ENCODE measurements at regions not wholly inside any gene's neighbourhood (a gene's known extent, or its start where the extent isn't known, plus 50 kb on each side); places are given as distances from the start of the nearest gene placed in this dataset.
"Not testable (repeated sequence)": the region's sequence is repeated elsewhere in the genome, so short reads cannot be mapped to it uniquely, and the experiment has no call there.

GRCh38 chr15:91412138-91412928, 312.3 kb downstream of the SV2B start:
- peak in 1 of 2 donors; percentile 63 for ATAC-seq
- no peak for DNase-seq
- intact Hi-C loops (cut with DNase I): no loop called here

DNA sequence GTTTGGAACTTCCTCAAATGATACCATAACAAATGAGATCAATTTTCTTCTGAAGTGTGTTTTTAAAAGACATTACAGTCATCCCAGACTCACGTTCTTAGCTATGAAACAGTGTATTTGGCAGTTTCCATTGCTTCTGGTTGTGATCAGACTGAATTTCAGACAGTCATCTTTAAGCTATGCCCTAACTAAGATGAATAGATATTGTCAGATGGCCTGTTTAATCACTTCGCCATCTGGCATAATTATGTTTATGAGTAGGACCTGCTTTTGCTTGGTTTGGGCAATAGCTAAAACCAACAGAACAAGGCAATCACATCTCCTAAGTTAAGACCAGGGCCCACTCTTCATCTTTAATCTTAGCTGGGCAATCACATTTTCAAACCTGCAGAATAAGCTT, 313.1 kb downstream of the SV2B start:
- DNase-seq: no peak
- no peak for ATAC-seq
- intact Hi-C loops (cut with DNase I): no loop called here

- ATAC-seq (no peak), DNase-seq (no peak)
- intact Hi-C loops (cut with DNase I): no loop called here
Measured at GRCh38 chr15:91414124-91414523, 314.1 kb downstream of the SV2B start.

DNA sequence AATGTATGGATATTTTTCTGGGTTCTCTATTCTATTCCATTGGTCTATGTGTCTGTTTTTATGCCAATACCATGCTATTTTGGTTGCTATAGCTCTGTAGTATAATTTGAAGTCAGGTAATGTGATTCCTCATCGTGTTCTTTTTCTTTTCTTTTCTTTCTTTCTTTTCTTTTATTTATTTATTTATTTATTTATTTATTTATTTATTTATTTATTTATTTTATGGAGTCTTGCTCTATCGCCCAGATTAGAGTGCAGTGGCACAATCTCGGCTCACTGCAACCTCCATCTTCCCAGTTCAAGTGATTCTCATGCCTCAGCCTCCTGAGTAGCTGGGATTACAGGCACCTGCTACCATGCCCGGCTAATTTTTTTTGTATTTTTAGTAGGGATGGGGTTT, 315.2 kb downstream of the SV2B start:
- intact Hi-C loops (cut with DNase I); DNase-seq: not testable (repeated sequence)

DNA sequence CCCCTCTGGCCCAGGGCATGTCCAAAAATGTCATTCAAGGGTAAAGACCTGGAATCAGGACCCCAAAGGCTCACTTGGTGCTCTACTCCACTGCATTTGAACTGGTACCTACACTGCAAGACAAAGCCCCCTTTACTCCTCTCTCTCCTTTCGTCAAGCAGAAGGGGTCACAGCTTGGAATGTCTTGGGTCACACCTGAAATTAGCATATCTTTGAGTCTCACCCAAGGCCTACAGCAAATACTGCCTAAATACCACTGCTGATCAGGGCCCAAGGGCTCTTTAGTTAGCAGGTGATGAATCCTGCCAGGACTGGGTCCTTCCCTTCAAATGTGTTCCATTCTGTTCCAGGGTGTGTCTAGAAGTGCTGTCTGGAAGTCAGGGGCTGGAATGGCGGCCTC, 320.6 kb downstream of the SV2B start:
- intact Hi-C loops (cut with DNase I): loop anchor here in 1 of 2 donors (2.0 kb wide), 1 partner anchor 64 kb away; no protein-coding TSS in a partner anchor
- no peak for ATAC-seq
- DNase-seq: no peak

More for the DNA sequence above, 315.2 kb downstream of the SV2B start:
- not testable (repeated sequence) for ATAC-seq

DNA sequence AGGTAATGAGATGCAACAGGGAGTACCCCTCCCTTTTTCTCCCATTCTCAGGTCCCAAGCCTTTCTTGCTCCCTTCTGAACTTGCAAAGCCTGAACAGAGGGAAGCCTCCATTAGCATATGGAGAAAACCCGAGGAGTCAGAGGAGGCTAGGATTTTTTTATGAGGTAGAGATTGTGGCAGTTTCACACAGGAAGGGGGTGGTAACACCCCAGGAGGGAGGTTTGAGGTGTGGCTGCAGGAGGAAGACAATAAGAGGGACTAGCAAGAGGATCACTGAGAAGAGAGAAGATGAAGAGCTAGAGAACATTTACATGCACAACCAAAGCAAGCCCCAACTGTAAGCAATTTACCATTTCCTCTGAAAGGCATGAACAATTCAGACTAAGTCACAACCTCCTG, 322.7 kb downstream of the SV2B start:
- ATAC-seq (no peak), DNase-seq (no peak)
- intact Hi-C loops (cut with DNase I): no loop called here

DNA sequence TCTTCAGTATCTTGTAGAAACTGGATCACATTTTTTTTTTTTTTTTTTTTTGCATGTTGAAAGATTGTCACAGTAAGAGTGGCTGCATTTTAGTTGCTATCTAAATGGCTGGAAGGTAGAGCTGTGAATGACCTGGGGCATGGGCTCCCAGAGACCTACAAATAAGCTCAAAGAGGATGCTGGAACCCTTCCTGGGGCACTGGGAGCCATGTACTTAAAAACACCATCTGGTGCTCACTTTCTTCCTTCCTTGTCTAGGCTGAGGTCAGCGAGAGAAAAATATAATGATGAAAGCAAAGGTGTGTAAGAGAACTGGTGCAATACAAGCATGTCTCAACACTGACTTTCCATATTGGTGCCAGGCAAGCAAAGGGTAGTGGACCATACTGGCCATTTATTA, 323.9 kb downstream of the SV2B start:
- ATAC-seq: no peak
- intact Hi-C loops (cut with DNase I): no loop called here
- no peak for DNase-seq

DNA sequence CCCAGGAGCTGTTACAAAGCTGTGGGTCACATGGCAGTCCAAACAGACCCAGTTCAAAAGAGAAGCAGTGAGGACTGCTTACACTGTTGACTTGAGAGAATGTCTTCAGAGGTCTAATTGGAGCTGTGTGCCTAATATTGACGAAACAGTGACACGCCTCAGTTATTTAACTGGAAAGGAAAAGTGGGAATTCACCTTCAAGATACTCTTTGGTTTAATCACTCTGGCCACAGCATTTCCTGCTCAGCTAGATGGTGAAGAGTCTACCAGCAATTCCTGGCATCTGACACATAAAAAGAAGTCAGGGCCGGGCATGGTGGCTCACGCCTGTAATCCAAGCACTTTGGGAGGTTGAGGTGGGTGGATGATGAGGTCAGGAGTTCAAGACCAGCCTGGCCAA, 326.4 kb downstream of the SV2B start:
- intact Hi-C loops (cut with DNase I): no loop called here
- no peak for DNase-seq
- ATAC-seq: no peak

DNA sequence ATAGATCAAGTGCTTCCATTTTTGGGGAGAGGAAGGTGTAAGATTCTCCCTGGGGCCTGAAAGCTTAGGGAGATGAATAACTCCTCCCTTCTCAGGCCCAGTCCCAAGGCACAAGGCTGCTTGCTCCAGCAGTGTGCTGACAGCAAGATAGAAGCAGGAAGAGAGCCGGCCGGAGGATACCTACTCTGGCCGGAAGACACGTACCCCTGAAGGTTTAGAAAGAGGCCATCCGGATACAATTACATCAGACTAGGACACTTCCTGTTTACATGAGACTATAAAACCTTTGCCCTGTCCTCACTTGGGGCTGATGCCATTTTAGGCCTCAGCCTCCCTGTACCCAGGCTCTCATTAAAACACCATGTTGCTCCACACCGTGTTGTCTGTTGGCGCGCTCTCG, 329.9 kb downstream of the SV2B start:
- intact Hi-C loops (cut with DNase I): no loop called here
- DNase-seq (no peak), ATAC-seq (no peak)

DNA sequence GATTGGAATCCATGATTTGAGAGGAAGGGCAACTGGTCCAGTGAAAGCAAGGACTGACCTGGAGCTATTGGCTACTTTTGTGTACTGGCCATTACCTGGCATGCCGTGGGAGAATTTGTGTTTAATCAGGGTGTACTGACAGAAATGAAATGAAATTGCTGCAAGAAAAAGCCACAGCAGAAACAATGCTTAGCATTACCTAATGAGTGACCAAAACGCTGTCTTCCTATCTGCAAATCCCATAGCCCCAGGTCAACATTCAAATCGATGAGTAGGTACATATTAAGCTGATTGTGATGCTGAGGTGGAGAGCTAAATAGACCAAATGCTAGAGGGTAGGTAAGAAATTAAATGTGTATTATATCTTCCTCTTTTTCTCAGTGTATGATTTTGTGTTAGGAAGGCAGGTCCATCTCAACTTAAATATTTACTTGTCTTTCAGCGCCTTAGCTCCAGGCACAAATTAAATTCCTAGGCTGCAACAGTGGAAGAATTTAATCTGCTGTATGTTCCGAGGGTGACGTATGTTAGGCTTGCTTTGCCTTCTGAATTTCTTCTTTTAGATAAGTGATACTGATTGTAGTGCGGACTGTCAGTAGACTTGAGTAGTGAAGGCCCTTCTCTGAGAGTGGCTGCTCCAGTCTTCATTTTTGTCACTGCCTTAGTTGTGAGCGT, 331.1 kb downstream of the SV2B start:
- intact Hi-C loops (cut with DNase I): no loop called here
- ATAC-seq (no peak), DNase-seq (no peak)

DNA sequence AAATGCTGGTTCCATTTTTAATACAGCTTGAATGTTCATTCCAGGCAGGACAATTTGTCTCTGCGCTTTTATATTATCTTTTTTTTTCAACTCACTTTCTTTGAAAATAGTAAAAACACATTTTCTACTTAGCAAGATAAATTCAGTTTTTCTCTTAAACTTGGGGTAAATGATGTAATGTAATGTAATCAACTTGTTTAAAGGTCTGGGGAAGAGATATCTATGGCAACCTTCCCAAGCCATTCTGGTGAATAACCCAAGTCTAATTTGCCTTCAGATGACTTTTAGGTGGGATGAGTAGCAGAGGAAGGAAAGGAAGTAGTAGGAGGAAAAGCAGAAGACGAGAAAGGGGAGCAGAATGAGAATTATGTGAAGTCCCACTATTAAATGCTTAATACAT, 335.1 kb downstream of the SV2B start:
- intact Hi-C loops (cut with DNase I): no loop called here
- DNase-seq (no peak), ATAC-seq (no peak)

- no peak for ATAC-seq
- DNase-seq: no peak
- intact Hi-C loops (cut with DNase I): no loop called here
Measured at GRCh38 chr15:91444656-91445055, 344.6 kb downstream of the SV2B start.

DNA sequence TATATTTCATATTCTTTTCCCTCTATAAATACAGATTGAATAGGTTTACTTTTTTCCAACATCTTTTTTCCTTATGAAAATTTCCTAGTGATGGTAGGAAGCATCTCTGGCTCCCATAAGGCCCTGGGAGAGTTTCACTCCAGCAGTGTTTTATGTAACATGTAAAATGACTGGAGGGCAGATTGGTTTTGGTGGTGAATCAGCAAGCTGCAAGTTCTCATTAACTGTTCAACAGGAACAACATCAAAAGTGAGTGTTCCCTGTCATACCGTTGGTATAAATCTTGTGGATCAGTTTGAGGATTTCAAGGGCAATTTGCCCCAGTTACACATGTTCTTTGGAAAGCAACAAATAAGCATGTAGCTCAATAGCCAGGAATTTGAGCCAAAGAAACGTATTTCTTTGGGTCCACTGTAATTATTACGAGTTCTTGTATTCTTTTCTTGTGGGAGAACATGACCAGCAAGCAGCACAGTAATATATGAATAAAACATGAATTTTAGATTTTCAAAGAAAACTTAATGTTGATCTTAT, 345.7 kb downstream of the SV2B start:
- no peak for ATAC-seq
- no peak for DNase-seq
- intact Hi-C loops (cut with DNase I): no loop called here

- intact Hi-C loops (cut with DNase I): no loop called here
Measured at GRCh38 chr15:91447991-91448644, 348.1 kb downstream of the SV2B start.

DNA sequence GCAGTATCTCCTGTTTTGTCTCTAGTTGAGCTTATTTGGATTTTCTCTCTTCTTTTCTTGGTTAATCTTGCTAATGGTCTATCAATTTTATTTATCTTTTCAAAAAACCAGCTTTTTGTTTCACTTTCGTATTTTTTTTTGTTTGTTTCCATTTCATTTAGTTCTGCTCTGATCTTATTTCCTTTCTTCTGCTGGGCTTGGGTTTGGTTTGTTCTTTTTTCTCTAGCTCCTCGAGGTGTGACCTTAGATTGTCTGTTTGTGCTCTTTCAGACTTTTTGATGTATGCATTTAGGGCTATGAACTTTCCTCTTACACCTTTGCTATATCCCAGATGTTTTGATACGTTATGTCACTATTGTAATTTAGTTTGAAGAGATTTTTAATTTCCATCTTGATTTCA, 353.3 kb downstream of the SV2B start:
- DNase-seq; intact Hi-C loops (cut with DNase I); ATAC-seq: not testable (repeated sequence)

More at GRCh38 chr15:91447991-91448644, 348.1 kb downstream of the SV2B start:
- no peak for DNase-seq
- ATAC-seq: no peak

DNA sequence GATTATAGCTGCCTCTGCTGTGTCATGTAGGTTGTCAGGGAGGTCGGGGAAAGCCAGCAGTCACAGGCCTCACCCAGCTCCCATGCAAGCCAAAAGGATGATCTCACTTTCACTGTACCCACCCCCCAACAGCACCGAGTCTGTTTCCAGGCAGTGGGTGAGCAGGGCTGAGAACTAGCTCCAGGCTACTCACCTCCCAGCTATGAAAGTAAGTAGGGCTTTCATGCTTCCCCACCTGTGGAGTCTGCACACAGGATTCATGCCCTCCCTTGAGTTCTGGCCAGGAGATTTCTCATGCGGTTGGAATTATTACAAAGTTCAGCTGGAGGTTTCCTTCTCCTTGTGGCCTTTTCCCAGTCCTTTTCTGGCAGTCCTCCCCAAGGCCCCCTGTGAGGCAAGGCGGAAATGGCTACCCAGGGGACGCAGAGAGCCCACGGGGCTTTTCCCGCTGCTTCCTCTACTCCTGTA, 356.2 kb downstream of the SV2B start:
- intact Hi-C loops (cut with DNase I): no loop called here
- no peak for ATAC-seq
- DNase-seq: no peak

GRCh38 chr15:91456921-91457320, 356.9 kb downstream of the SV2B start:
- ATAC-seq (no peak), DNase-seq (no peak)
- intact Hi-C loops (cut with DNase I): no loop called here

- intact Hi-C loops (cut with DNase I): no loop called here
- ATAC-seq (no peak), DNase-seq (no peak)
Measured at GRCh38 chr15:91461377-91461776, 361.3 kb downstream of the SV2B start.

GRCh38 chr15:91465086-91465485, 365.0 kb downstream of the SV2B start:
- intact Hi-C loops (cut with DNase I): no loop called here
- no peak for ATAC-seq
- DNase-seq: no peak

- DNase-seq (no peak), ATAC-seq (no peak)
- intact Hi-C loops (cut with DNase I): no loop called here
Measured at GRCh38 chr15:91465696-91466095, 365.6 kb downstream of the SV2B start.

Measured in left cardiac atrium (tissue), 4 donors.